Duodenal mucosa (tissue), 2 donors: ENCODE measurements at regions not wholly inside any gene's neighbourhood (a gene's known extent, or its start where the extent isn't known, plus 50 kb on each side); places are given as distances from the start of the nearest gene placed in this dataset.

Source experiments
- H3K27ac ChIP-seq: one replicate; pipeline ENCODE4 v1.7.0; 2013; ENCODE audit warnings: low read depth, low read length
- H3K27me3 ChIP-seq, 2 donors: one replicate each; pipeline ENCODE4 v1.7.0; 2013; ENCODE audit warnings: low read length in 2 of 2, control low read depth in 1 of 2; ENCODE audit not compliant: insufficient read depth in 2 of 2, control insufficient read depth in 1 of 2
- H3K36me3 ChIP-seq, 2 donors: one replicate each; pipeline ENCODE4 v1.7.0; 2013; ENCODE audit warnings: low read length in 2 of 2, control low read depth in 1 of 2; ENCODE audit not compliant: insufficient read depth in 2 of 2, control insufficient read depth in 1 of 2
- H3K4me1 ChIP-seq, 2 donors: one replicate each; pipeline ENCODE4 v1.7.0; 2013; ENCODE audit warnings: low read length in 2 of 2, control low read depth in 1 of 2; ENCODE audit not compliant: insufficient read depth in 2 of 2, control insufficient read depth in 1 of 2
- H3K4me3 ChIP-seq, 2 donors: one replicate each; pipeline ENCODE4 v1.7.0; 2013; ENCODE audit warnings: low read length in 2 of 2, low read depth in 1 of 2
- H3K9ac ChIP-seq, 2 donors: one replicate each; pipeline ENCODE4 v1.7.0; 2013; ENCODE audit warnings: low read length in 2 of 2, low read depth in 1 of 2
- H3K9me3 ChIP-seq, 2 donors: one replicate each; pipeline ENCODE4 v1.7.0; 2013; ENCODE audit warnings: low read length in 2 of 2, control low read depth in 1 of 2; ENCODE audit not compliant: control insufficient read depth in 1 of 2

GRCh38 chr6:90406957-90407356 is 110.3 kb upstream of the BACH2 start:
- no peaks in the 10 kb centered on the region for H3K36me3 ChIP-seq
- no peak overlapping the region for H3K27ac ChIP-seq
- no peak overlapping the region for H3K4me3 ChIP-seq
- H3K9me3 ChIP-seq = no peaks in the 10 kb centered on the region
- H3K9ac ChIP-seq = no peak overlapping the region
- no peaks in the 10 kb centered on the region for H3K27me3 ChIP-seq
- H3K4me1 ChIP-seq = peaks cover 0 to 4% of the 10 kb centered on the region in 2 donors

DNA sequence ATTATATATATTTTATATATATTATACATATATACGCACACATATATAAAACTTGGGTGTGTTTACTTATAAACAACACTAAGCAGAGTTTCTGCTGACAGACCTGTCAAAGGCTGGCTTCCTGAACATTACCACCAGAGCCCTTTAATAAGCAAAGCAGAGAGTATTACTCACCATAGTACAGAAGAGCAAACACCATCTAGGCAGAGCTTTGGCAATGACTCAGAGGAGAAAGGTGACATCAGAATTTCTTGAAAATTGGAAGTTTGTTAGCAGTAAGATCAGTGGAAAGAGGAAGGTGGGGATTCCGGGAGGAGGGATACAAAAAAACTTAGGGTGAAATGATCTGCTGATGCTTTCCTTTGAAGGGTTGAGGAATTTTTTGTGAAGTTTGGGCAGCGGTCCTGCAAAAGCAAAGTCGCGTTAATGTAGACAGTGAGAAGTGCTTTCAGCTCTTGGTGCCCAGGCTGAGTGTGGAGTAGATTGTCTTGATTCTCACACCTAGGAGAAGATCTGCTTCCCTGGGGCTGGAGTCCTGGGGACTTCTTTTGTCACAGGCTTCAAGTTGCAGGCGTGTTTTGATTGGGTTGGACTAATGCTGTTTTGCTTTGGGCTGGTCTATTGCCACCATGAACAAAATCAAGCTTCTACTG is 109.6 kb upstream of the BACH2 start:
- peaks cover 0 to 7% of the 10 kb centered on the region in 2 donors for H3K4me1 ChIP-seq
- no peak overlapping the region for H3K4me3 ChIP-seq
- no peaks in the 10 kb centered on the region for H3K9me3 ChIP-seq
- H3K9ac ChIP-seq = no peak overlapping the region
- no peak overlapping the region for H3K27ac ChIP-seq
- H3K27me3 ChIP-seq = no peaks in the 10 kb centered on the region
- H3K36me3 ChIP-seq = no peaks in the 10 kb centered on the region

GRCh38 chr6:90403489-90404381 is 107.1 kb upstream of the BACH2 start:
- Histone ChIP-seq H3K36me3 (no peaks in the 10 kb centered on the region), H3K4me3 (no peak overlapping the region), H3K27me3 (no peaks in the 10 kb centered on the region), H3K9me3 (no peaks in the 10 kb centered on the region), H3K27ac (no peak overlapping the region), H3K4me1 (peaks cover 0 to 7% of the 10 kb centered on the region in 2 donors), H3K9ac (no peak overlapping the region)

GRCh38 chr6:90402831-90403192 is 106.2 kb upstream of the BACH2 start:
- H3K4me3 ChIP-seq = no peak overlapping the region

GRCh38 chr6:90401933-90402830 is 105.5 kb upstream of the BACH2 start:
- H3K27me3 ChIP-seq = no peaks in the 10 kb centered on the region
- H3K9ac ChIP-seq = no peak overlapping the region
- H3K27ac ChIP-seq = no peak overlapping the region
- H3K4me3 ChIP-seq = no peak overlapping the region
- H3K9me3 ChIP-seq = no peaks in the 10 kb centered on the region
- H3K4me1 ChIP-seq = peaks cover 0 to 12% of the 10 kb centered on the region in 2 donors
- H3K36me3 ChIP-seq = no peaks in the 10 kb centered on the region

More at GRCh38 chr6:90402831-90403192, 106.2 kb upstream of the BACH2 start:
- Histone ChIP-seq H3K9me3 (no peaks in the 10 kb centered on the region), H3K4me1 (peaks cover 0 to 11% of the 10 kb centered on the region in 2 donors), H3K27me3 (no peaks in the 10 kb centered on the region), H3K27ac (no peak overlapping the region), H3K36me3 (no peaks in the 10 kb centered on the region), H3K9ac (no peak overlapping the region)

DNA sequence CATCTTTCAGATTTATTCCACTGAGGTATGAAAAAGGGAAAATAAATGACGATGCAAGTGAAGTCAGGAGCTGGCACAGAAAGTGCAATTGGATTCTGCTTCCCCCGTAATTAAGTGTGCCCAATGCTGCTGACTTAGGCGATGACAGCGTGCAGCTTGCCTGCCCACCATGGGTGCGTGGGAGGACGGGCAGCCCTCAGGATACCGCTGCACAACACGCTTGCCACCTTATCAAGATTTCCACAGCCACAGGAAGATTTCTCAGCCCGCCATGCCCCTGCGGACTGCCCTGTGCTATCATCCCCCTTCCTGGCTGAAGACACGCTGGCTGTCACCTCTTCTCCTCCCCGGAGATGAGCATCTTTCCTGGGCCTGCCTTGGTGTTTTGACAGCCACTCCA is 103.3 kb upstream of the BACH2 start:
- no peak overlapping the region for H3K27ac ChIP-seq
- no peak overlapping the region for H3K4me3 ChIP-seq
- H3K9me3 ChIP-seq = no peaks in the 10 kb centered on the region
- no peaks in the 10 kb centered on the region for H3K36me3 ChIP-seq
- peaks cover 0 to 12% of the 10 kb centered on the region in 2 donors for H3K4me1 ChIP-seq
- no peak overlapping the region for H3K9ac ChIP-seq
- H3K27me3 ChIP-seq = no peaks in the 10 kb centered on the region

- H3K4me3 ChIP-seq = no peak overlapping the region
- H3K4me1 ChIP-seq = peaks cover 0 to 12% of the 10 kb centered on the region in 2 donors
- no peaks in the 10 kb centered on the region for H3K36me3 ChIP-seq
- H3K9ac ChIP-seq = no peak overlapping the region
- no peaks in the 10 kb centered on the region for H3K27me3 ChIP-seq
- H3K9me3 ChIP-seq = no peaks in the 10 kb centered on the region
- H3K27ac ChIP-seq = no peak overlapping the region
Measured at GRCh38 chr6:90397929-90398674, 101.5 kb upstream of the BACH2 start.

- Histone ChIP-seq H3K27ac (no peak overlapping the region), H3K4me3 (no peak overlapping the region), H3K9ac (no peak overlapping the region), H3K27me3 (no peaks in the 10 kb centered on the region), H3K36me3 (no peaks in the 10 kb centered on the region), H3K9me3 (no peaks in the 10 kb centered on the region), H3K4me1 (peaks cover 0 to 9% of the 10 kb centered on the region in 2 donors)
Measured at GRCh38 chr6:90397047-90397446, 100.4 kb upstream of the BACH2 start.

GRCh38 chr6:90393232-90393884 is 96.7 kb upstream of the BACH2 start:
- Histone ChIP-seq H3K9ac (no peak overlapping the region), H3K9me3 (no peaks in the 10 kb centered on the region), H3K36me3 (no peaks in the 10 kb centered on the region), H3K27me3 (no peaks in the 10 kb centered on the region), H3K27ac (no peak overlapping the region), H3K4me3 (no peak overlapping the region), H3K4me1 (peaks cover 0 to 6% of the 10 kb centered on the region in 2 donors)
